ENCODE measurements at regions not wholly inside any gene's neighbourhood (a gene's known extent, or its start where the extent isn't known, plus 50 kb on each side); places are given as distances from the start of the nearest gene placed in this dataset.

DNA sequence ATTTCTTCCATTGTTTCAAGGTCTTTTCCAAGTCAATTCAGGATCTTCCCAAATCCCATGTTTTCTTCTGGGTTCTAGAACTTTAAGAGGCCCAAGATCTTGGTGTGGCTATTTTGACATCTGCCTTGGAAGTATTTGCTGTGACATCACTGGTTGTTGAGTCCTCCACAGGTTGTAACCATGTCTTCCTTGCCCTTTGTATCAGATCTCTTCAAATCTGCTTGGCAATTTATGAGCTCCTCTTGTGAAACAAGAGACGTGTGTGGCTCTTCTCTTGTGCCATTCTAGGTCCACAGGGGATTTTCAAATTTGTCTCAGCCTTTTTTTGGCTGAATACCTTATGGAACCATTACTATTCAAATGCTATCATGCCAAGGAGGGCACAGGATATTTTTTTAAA is 60.3 kb upstream of the KCNK2 start:
- TF ChIP-seq, protein P1, sequence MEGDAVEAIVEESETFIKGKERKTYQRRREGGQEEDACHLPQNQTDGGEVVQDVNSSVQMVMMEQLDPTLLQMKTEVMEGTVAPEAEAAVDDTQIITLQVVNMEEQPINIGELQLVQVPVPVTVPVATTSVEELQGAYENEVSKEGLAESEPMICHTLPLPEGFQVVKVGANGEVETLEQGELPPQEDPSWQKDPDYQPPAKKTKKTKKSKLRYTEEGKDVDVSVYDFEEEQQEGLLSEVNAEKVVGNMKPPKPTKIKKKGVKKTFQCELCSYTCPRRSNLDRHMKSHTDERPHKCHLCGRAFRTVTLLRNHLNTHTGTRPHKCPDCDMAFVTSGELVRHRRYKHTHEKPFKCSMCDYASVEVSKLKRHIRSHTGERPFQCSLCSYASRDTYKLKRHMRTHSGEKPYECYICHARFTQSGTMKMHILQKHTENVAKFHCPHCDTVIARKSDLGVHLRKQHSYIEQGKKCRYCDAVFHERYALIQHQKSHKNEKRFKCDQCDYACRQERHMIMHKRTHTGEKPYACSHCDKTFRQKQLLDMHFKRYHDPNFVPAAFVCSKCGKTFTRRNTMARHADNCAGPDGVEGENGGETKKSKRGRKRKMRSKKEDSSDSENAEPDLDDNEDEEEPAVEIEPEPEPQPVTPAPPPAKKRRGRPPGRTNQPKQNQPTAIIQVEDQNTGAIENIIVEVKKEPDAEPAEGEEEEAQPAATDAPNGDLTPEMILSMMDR (IDR thresholded peaks at IDR 0.05), result no peak
- TF ChIP-seq POLR2A (IDR thresholded peaks at IDR 0.05), result no peak
